Endodermal cell (in vitro differentiated cells): ENCODE measurements at regions not wholly inside any gene's neighbourhood (a gene's known extent, or its start where the extent isn't known, plus 50 kb on each side); places are given as distances from the start of the nearest gene placed in this dataset.
"Not testable (repeated sequence)": the region's sequence is repeated elsewhere in the genome, so short reads cannot be mapped to it uniquely, and the experiment has no call there.

Source experiments
- DNase-seq: peaks from one replicate; pipeline ENCODE4 v3.0.0-alpha.2; 2017
- H3K27ac ChIP-seq: 2 replicates; pipeline ENCODE4 v1.5.1; 2013; ENCODE audit warnings: mild to moderate bottlenecking, low read depth, low read length, moderate library complexity
- H3K27me3 ChIP-seq: 2 replicates; pipeline ENCODE4 v1.6.1; 2013; ENCODE audit warnings: mild to moderate bottlenecking, low read length, moderate library complexity; ENCODE audit not compliant: insufficient read depth, control insufficient read depth, poor library complexity, severe bottlenecking
- H3K36me3 ChIP-seq: 2 replicates; pipeline ENCODE4 v1.7.0; 2013; ENCODE audit warnings: mild to moderate bottlenecking, low read length, moderate library complexity; ENCODE audit not compliant: control insufficient read depth, insufficient read depth
- H3K4me1 ChIP-seq: one replicate; pipeline ENCODE4 v1.7.0; 2013; ENCODE audit warnings: low read length; ENCODE audit not compliant: control insufficient read depth, insufficient read depth
- H3K4me3 ChIP-seq: 2 replicates; pipeline ENCODE4 v1.5.1; 2013; ENCODE audit warnings: mild to moderate bottlenecking, low read length, moderate library complexity
- H3K9ac ChIP-seq: 2 replicates; pipeline ENCODE4 v1.6.1; 2013; ENCODE audit warnings: mild to moderate bottlenecking, low read length, moderate library complexity; ENCODE audit not compliant: poor library complexity, severe bottlenecking; ENCODE audit errors: extremely low read depth
- H3K9me3 ChIP-seq: 2 replicates; pipeline ENCODE4 v1.6.1; 2013; ENCODE audit warnings: mild to moderate bottlenecking, low read length, moderate library complexity; ENCODE audit not compliant: control insufficient read depth
- H3K27ac Mint-ChIP-seq: 2 replicates; pipeline ENCODE4 v1.8.0; 2020; ENCODE audit warnings: mixed read lengths
- H3K27me3 Mint-ChIP-seq: 2 replicates; pipeline ENCODE4 v1.8.0; 2021; ENCODE audit warnings: mild to moderate bottlenecking, mixed read lengths; ENCODE audit not compliant: insufficient read depth
- H3K36me3 Mint-ChIP-seq: 2 replicates; pipeline ENCODE4 v1.8.0; 2020; ENCODE audit warnings: low read depth, mixed read lengths
- H3K4me1 Mint-ChIP-seq: 2 replicates; pipeline ENCODE4 v1.8.0; 2020; ENCODE audit warnings: mixed read lengths
- H3K4me3 Mint-ChIP-seq: 2 replicates; pipeline ENCODE4 v1.8.0; 2020; ENCODE audit warnings: mild to moderate bottlenecking, moderate library complexity, mixed read lengths
- H3K9me3 Mint-ChIP-seq: 2 replicates; pipeline ENCODE4 v1.8.0; 2020; ENCODE audit warnings: mild to moderate bottlenecking, mixed read lengths
- CTCF ChIP-seq: fragments of 200-600 bp; sonication (generic); conservative IDR thresholded peaks from 2 replicates; pipeline ENCODE4 v1.5.0; 2021; ENCODE audit warnings: antibody characterized with exemption, mild to moderate bottlenecking
- WGBS, 2 experiments: methylation state at CpG; one replicate each; pipeline versions ENCODE4 v1.1.5 to v1.1.7; 2013; ENCODE audit warnings: missing lambda C conversion rate in 2 of 2, mixed read lengths in 1 of 2; ENCODE audit not compliant: insufficient coverage in 1 of 2, insufficient read length in 1 of 2; 5-methylcytosine and 5-hydroxymethylcytosine counted together

DNA sequence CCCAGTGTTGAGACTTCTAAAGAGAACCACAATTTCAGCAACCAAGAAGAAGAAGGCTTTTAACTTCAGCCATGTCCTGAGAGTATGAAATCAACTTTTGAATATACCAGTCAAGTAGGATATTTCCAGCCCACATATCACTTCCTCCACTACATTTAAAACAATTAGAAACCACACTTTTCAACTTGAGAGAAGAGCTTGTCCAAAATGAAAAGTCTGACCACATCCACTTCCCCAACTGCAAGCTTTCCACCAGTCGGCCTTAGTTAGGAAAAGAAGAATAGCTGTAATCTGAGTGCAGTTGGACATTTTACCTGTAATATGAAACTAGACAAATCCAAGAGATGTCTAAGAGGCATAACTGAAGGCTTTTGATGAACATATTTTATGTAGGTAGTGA, 101.9 kb upstream of the SLC7A11 start:
- no peak for DNase-seq
- Mint-ChIP-seq H3K27me3 (peaks cover 10% of the 10 kb centered on the region), H3K4me3 (no peak overlapping the region), H3K27ac (no peak overlapping the region), H3K4me1 (peaks cover 21% of the 10 kb centered on the region), H3K9me3 (peaks cover 10% of the 10 kb centered on the region), H3K36me3 (peaks cover 2% of the 10 kb centered on the region)
- 100% methylated on average over 1 of the region's 1 CpG for WGBS, 2 experiments
- peaks cover 12% of the 10 kb centered on the region for H3K4me1 ChIP-seq
- H3K27me3 ChIP-seq: peaks cover 6% of the 10 kb centered on the region
- peaks cover 18% of the 10 kb centered on the region for H3K9me3 ChIP-seq
- no peak for TF ChIP-seq CTCF
- peak overlapping the region; percentile 21 for H3K4me3 ChIP-seq
- no peak overlapping the region for H3K9ac ChIP-seq
- no peak overlapping the region for H3K27ac ChIP-seq
- H3K36me3 ChIP-seq: no peaks in the 10 kb centered on the region

- H3K4me3 Mint-ChIP-seq: no peak overlapping the region
Measured at GRCh38 chr4:138341739-138342415, 99.7 kb upstream of the SLC7A11 start.

GRCh38 chr4:138338840-138339239, 96.7 kb upstream of the SLC7A11 start:
- WGBS, 2 experiments: 91 to 100% methylated on average over 1 to 2 of the region's 2 CpGs
- no peak for TF ChIP-seq CTCF
- Mint-ChIP-seq H3K27me3 (peaks cover 10% of the 10 kb centered on the region), H3K4me3 (no peak overlapping the region), H3K27ac (no peak overlapping the region), H3K9me3 (peaks cover 14% of the 10 kb centered on the region), H3K4me1 (peaks cover 17% of the 10 kb centered on the region), H3K36me3 (peaks cover 2% of the 10 kb centered on the region)
- Histone ChIP-seq H3K27me3 (peaks cover 6% of the 10 kb centered on the region), H3K9me3 (peaks cover 18% of the 10 kb centered on the region), H3K27ac (no peak overlapping the region), H3K4me3 (no peak overlapping the region), H3K4me1 (no peaks in the 10 kb centered on the region), H3K36me3 (no peaks in the 10 kb centered on the region), H3K9ac (no peak overlapping the region)
- no peak for DNase-seq

More at GRCh38 chr4:138341739-138342415, 99.7 kb upstream of the SLC7A11 start:
- H3K27ac Mint-ChIP-seq: no peak overlapping the region
- H3K36me3 Mint-ChIP-seq: peaks cover 2% of the 10 kb centered on the region
- Histone ChIP-seq H3K9me3 (peaks cover 18% of the 10 kb centered on the region), H3K27ac (no peak overlapping the region), H3K4me1 (peaks cover 12% of the 10 kb centered on the region), H3K4me3 (no peak overlapping the region), H3K27me3 (peaks cover 6% of the 10 kb centered on the region), H3K9ac (no peak overlapping the region), H3K36me3 (no peaks in the 10 kb centered on the region)
- TF ChIP-seq CTCF: no peak
- no peak for DNase-seq
- peaks cover 10% of the 10 kb centered on the region for H3K27me3 Mint-ChIP-seq
- H3K4me1 Mint-ChIP-seq: peaks cover 21% of the 10 kb centered on the region
- peaks cover 10% of the 10 kb centered on the region for H3K9me3 Mint-ChIP-seq
- WGBS, 2 experiments: 81 to 99% methylated on average over 2 to 3 of the region's 3 CpGs

GRCh38 chr4:138338222-138338621, 96.1 kb upstream of the SLC7A11 start:
- not testable (repeated sequence) for H3K4me1 ChIP-seq, H3K27ac ChIP-seq, H3K4me3 Mint-ChIP-seq, H3K27me3 Mint-ChIP-seq, DNase-seq, H3K27me3 ChIP-seq, H3K36me3 Mint-ChIP-seq, H3K4me3 ChIP-seq, H3K36me3 ChIP-seq, H3K27ac Mint-ChIP-seq, H3K9ac ChIP-seq
- Mint-ChIP-seq H3K4me1 (peaks cover 17% of the 10 kb centered on the region), H3K9me3 (peaks cover 14% of the 10 kb centered on the region)
- H3K9me3 ChIP-seq: peaks cover 18% of the 10 kb centered on the region
- 90 to 96% methylated on average over 6 of the region's 6 CpGs for WGBS, 2 experiments
